Cerebellar cortex (tissue), 1 donor: ENCODE measurements at regions not wholly inside any gene's neighbourhood (a gene's known extent, or its start where the extent isn't known, plus 50 kb on each side); places are given as distances from the start of the nearest gene placed in this dataset.

ENCODE experiments used
- DNase-seq: peaks from one replicate; pipeline ENCODE4 v3.0.0-alpha.2; 2015; ENCODE audit warnings: low spot score

- no peak for DNase-seq
Measured at GRCh38 chr13:88085036-88085435, 413.9 kb downstream of the SLITRK5 start.

GRCh38 chr13:88086577-88086976 lies 415.4 kb downstream of the SLITRK5 start:
- no peak for DNase-seq

- no peak for DNase-seq
Measured at GRCh38 chr13:88097541-88097940, 426.4 kb downstream of the SLITRK5 start.

- DNase-seq: no peak
Measured at GRCh38 chr13:88103824-88104223, 432.7 kb downstream of the SLITRK5 start.

DNA sequence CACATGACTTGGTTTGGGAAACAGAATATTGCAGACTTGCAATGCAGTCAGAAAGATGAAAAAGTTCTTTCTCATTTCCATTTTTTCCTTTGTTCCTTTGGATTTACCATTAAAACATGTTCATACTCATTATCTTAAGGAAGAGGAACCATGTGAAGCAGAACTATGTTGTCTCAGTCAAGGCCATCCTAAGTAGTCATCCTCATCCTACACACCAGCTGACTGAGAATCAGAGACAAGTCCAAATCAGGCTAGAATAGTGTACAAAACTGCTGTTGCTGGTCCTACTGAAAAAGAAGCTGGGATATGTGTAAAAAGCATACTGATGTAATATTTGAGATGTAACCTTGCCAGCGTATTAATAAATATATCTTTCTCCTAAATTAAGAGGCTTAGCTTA lies 433.4 kb downstream of the SLITRK5 start:
- no peak for DNase-seq

DNA sequence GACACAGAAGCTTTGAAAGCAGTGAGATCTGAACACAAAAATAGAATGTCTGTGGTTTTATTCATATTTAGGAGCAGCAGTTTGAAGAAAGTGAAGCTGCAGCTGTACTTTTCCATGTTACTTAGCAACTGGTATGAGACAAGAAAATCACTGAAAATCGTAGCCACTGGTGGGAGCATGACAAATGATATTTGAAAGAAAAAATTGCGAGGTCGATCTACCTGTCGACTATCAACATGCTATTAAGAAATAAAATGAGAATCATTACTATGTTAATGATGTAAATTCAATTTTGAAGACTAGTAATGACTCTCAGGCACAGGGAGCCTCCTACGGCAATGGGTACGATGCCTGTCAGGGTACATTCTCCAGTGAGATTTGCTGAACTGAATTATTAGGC lies 436.4 kb downstream of the SLITRK5 start:
- DNase-seq: no peak

GRCh38 chr13:88112526-88112925 lies 441.4 kb downstream of the SLITRK5 start:
- DNase-seq: no peak

DNA sequence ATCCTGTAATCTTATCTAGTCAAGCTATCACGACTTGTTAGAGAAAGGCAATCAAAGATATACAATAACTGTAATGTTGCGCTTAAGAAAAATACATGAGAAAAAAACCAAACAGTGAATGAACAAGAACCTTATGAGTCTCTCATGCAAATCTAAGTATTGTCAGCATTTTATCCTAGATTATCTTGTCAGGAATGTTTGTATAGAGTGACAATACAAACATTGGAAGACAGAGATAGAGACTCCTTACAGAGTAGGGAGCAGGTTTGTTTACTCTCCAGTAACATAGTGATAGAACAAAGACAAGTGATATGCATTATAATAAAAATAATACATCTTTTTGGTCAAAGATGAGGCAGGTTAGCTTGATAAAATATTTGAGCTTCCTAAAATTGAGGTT lies 444.8 kb downstream of the SLITRK5 start:
- DNase-seq: no peak

- no peak for DNase-seq
Measured at GRCh38 chr13:88118952-88119351, 447.8 kb downstream of the SLITRK5 start.

- no peak for DNase-seq
Measured at GRCh38 chr13:88124142-88124541, 453.0 kb downstream of the SLITRK5 start.

GRCh38 chr13:88125055-88125454 lies 453.9 kb downstream of the SLITRK5 start:
- no peak for DNase-seq

GRCh38 chr13:88136098-88136790 lies 465.1 kb downstream of the SLITRK5 start:
- no peak for DNase-seq

GRCh38 chr13:88142653-88143052 lies 471.5 kb downstream of the SLITRK5 start:
- no peak for DNase-seq

- no peak for DNase-seq
Measured at GRCh38 chr13:88144580-88144979, 473.4 kb downstream of the SLITRK5 start.

GRCh38 chr13:88153353-88153752 lies 482.2 kb downstream of the SLITRK5 start:
- no peak for DNase-seq

- no peak for DNase-seq
Measured at GRCh38 chr13:88154001-88154400, 482.8 kb downstream of the SLITRK5 start.

GRCh38 chr13:88162076-88162702 lies 491.0 kb downstream of the SLITRK5 start:
- no peak for DNase-seq

- no peak for DNase-seq
Measured at GRCh38 chr13:88176231-88176630, 505.1 kb downstream of the SLITRK5 start.

DNA sequence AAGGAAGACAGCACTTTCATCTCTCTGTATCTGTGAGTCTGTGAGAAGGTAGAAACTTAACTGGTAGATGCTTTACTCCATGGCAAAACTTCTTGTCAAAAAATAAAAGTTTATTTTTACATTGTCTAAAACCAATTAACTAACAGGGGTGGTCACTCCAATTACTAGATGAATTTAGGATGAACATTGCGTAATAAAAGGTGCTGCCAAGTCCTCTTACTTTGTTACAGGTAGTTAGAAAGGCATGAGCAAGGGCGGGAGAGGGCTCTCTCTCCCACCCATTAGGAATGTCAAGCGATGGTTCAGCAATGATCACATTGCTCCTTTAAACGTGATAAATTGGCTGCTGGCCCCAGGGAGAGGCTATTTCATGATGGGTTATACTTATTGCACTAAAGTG lies 512.3 kb downstream of the SLITRK5 start:
- DNase-seq: no peak

DNA sequence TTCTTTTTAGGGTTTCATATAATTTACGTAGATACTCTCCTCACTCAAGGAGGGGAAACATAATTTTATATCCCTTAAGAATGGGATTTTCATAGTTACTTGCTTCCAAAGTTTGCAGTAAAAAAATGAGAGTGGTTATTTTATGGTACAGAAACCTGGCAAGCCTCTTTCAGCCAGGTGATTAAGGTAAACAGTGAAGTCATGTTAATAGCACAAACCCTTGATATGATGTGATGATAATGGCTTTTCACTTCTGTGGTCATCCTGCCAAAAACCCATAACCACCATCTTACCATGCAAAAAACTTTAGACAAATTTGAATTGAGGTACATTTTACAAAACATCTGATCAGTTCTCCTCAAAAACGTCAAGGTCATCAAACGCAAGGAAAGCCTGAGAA lies 517.8 kb downstream of the SLITRK5 start:
- no peak for DNase-seq

DNA sequence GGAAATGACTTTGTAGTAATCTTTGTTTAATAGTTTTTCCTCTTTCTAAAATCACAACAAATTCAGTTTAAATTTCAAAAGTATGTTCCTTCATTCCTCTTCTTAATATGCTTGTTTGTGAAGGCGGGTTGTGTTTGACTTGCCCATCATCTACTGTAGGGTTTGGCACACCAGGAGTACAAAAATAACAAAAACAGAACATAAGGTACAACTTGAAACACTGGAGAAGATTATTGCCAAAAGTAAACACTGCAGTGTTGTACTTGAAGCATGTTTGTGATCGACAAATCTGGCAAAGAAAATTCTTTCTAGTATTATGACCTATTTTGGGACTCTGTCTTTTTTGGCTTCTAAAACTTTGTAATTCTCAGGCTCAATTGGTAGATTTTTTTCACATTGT lies 518.6 kb downstream of the SLITRK5 start:
- DNase-seq: no peak

DNA sequence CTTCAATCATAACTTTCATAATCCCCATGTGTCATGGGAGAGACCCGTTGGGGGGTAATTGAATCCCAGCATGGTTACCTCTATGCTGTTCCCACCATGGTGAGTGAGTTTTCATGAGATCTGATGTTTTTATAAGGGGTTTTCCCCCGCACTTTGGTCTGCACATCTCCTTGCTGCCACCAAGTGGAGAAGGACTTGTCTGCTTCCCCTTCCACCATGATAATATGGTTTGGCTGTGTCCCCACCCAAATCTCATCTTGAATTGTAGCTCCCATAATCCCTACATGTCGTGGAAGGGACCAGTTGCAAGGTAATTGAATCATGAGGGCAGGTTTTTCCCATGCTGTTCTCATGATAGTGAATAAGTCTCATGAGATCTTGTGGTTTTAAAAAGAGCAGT lies 524.9 kb downstream of the SLITRK5 start:
- no peak for DNase-seq

DNA sequence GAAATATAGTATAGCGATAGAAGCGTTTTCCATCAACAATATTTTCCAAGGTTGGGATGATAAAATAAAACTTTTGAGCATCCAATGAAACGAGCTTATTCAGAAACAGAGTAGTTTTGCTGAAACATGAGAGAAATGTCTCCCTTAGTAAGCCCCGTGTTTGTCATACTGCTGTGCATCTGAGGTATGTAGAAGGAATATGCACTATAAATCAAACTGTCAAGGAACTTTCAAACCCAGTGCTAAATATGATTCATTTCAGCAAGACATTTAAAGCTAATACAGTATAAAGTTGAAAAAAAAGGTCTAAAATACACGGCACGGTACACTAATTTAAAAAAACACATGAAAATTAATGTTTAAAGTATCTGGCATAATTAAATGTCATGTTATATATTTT lies 546.2 kb downstream of the SLITRK5 start:
- no peak for DNase-seq

DNA sequence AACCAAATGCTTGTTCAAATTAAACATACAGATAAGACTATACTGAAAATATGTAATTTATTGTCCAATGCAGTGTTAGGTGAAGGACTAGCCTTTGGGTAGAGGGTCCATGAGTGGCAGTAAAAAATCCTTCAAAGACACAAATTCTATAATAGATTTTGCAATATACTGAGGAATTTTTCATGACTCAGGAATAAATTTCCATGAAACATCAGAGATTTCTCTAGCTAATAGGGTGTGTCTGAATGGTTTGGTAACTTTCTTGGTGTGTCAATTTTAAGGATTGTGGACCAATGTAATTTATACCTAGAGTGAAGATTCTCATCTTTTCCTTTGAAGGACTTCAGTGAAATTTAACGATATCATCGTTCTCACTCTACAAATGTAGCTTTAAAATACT lies 546.7 kb downstream of the SLITRK5 start:
- no peak for DNase-seq
